SH-SY5Y (cell line): ENCODE measurements at regions not wholly inside any gene's neighbourhood (a gene's known extent, or its start where the extent isn't known, plus 50 kb on each side); places are given as distances from the start of the nearest gene placed in this dataset.

Experiments
- GATA2 ChIP-seq: IDR thresholded peaks from 2 replicates; pipeline ENCODE4 v1.6.1; 2011; ENCODE audit warnings: mild to moderate bottlenecking, low read depth, low read length
- GATA3 ChIP-seq: IDR thresholded peaks from 2 replicates; pipeline ENCODE4 v1.6.1; 2011; ENCODE audit warnings: low read depth, mild to moderate bottlenecking, low read length, moderate library complexity

DNA sequence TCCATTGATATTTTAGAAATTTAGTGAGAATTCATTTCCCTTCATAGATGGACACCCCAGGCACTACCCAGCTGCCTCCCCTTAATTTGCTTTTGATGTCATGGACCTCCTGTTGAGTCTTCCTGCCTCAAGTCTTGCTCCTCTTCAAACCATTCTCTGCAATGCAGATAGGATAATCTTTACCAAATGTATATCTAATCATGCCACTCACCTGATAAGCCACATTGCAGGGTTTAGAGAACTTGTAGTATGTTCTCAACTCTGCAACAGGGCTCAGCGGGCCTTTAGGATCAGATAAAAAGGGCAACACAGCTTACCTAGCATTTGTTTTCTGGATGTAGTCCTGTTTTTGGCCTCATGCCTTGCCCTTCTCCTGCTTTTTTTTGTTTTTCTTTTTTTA, 234.5 kb downstream of the EMP1 start:
- TF ChIP-seq GATA2 (no peak), GATA3 (no peak)
